ENCODE measurements at regions not wholly inside any gene's neighbourhood (a gene's known extent, or its start where the extent isn't known, plus 50 kb on each side); places are given as distances from the start of the nearest gene placed in this dataset.

DNA sequence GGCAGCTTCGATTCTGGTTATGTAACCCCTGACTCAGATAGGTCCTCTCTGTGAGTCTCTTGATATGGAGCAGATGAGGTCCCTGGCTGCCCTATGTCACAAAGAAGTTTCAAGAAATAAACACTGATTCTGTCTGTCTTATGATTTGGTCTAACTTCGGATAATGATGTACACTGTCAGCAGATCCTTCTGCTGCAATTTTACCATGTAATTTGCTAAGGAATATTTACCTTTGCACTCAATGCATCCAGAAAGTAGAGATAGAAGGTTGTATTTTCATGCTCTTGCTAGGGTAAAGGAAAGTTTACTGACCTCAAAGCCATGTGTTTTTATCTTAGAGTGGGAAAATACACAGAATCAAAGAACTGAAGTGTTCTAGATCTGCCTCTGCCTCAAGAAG lies 98.2 kb downstream of the KLF5 start:
- no peak overlapping the region for H3K4me2 ChIP-seq (ENCODE audit: low read length)
- no peak overlapping the region for H3K9ac ChIP-seq (ENCODE audit: low read length)

DNA sequence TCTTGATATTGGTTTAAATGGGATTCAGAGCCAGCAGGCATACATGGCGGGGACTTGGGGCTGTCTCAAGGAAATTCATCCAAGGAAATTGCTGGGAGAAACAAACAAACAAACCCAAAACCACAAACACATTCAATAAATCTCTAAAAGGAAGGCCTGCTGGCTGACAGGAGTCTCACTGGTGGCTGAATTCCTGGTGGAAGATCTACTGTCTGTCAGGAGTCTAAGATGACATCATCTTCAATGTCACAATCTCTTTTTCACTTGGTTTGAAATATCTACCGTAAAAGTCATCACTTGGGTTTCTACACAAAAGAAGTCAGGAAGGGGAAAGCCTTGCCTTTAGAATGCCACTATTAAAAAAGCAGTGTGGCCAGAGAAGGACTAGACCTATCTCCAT lies 87.9 kb downstream of the KLF5 start:
- Histone ChIP-seq H3K79me2 (ENCODE audit: low read length) (no peaks in the 10 kb centered on the region), H3K4me1 (ENCODE audit: insufficient read depth, low read length) (peaks cover 3% of the 10 kb centered on the region; the same call in 1 of the 2 replicates), H3K4me3 (ENCODE audit: low read length) (no peak overlapping the region), H3F3A (ENCODE audit: low read length, unreplicated experiment) (no peaks in the 10 kb centered on the region), H3K9ac (ENCODE audit: low read length) (no peak overlapping the region), H3K27ac (ENCODE audit: low read length) (no peak overlapping the region), H3K27me3 (ENCODE audit: low read length) (no peaks in the 10 kb centered on the region), H3K9me3 (ENCODE audit: low read length) (no peaks in the 10 kb centered on the region), H2AFZ (ENCODE audit: low read length) (no peak overlapping the region), H3K36me3 (ENCODE audit: low read depth, low read length) (no peaks in the 10 kb centered on the region), H3K4me2 (ENCODE audit: low read length) (no peak overlapping the region), H4K20me1 (ENCODE audit: low read length) (no peaks in the 10 kb centered on the region), H3K9me2 (replicated peaks; ENCODE audit: low read length) (no peaks in the 10 kb centered on the region)
- DNase-seq (no peak), ATAC-seq (no peak)
- TF ChIP-seq, protein P1, sequence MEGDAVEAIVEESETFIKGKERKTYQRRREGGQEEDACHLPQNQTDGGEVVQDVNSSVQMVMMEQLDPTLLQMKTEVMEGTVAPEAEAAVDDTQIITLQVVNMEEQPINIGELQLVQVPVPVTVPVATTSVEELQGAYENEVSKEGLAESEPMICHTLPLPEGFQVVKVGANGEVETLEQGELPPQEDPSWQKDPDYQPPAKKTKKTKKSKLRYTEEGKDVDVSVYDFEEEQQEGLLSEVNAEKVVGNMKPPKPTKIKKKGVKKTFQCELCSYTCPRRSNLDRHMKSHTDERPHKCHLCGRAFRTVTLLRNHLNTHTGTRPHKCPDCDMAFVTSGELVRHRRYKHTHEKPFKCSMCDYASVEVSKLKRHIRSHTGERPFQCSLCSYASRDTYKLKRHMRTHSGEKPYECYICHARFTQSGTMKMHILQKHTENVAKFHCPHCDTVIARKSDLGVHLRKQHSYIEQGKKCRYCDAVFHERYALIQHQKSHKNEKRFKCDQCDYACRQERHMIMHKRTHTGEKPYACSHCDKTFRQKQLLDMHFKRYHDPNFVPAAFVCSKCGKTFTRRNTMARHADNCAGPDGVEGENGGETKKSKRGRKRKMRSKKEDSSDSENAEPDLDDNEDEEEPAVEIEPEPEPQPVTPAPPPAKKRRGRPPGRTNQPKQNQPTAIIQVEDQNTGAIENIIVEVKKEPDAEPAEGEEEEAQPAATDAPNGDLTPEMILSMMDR (conservative IDR thresholded peaks at IDR 0.05; ENCODE audit: low read depth, low read length): no peak
- ChIA-PET POLR2A (ENCODE audit: unreplicated experiment) (no interaction called here), CTCF (no interaction called here)
- BruUV-seq (replicated peaks): no TSS peak
- intact Hi-C loops (cut with micrococcal nuclease): no loop called here

More for the DNA sequence above, 98.2 kb downstream of the KLF5 start:
- no TSS peak for BruUV-seq (replicated peaks)
- no peaks in the 10 kb centered on the region for H4K20me1 ChIP-seq (ENCODE audit: low read length)
- no peaks in the 10 kb centered on the region for H3F3A ChIP-seq (ENCODE audit: low read length, unreplicated experiment)
- H3K4me1 ChIP-seq (ENCODE audit: insufficient read depth, low read length): no peaks in the 10 kb centered on the region
- intact Hi-C loops (cut with micrococcal nuclease): no loop called here
- H3K9me3 ChIP-seq (ENCODE audit: low read length): no peaks in the 10 kb centered on the region
- no peaks in the 10 kb centered on the region for H3K79me2 ChIP-seq (ENCODE audit: low read length)
- no peaks in the 10 kb centered on the region; the same call in 1 of the 2 replicates for H3K36me3 ChIP-seq (ENCODE audit: low read depth, low read length)
- no peaks in the 10 kb centered on the region for H3K27me3 ChIP-seq (ENCODE audit: low read length)
- no peak overlapping the region for H2AFZ ChIP-seq (ENCODE audit: low read length)
- TF ChIP-seq EZH2 (IDR thresholded peaks at IDR 0.05; ENCODE audit: low read length, unreplicated experiment): no peak
- TF ChIP-seq, protein P1 (conservative IDR thresholded peaks at IDR 0.05; ENCODE audit: low read depth, low read length): no peak
- no peak for TF ChIP-seq EZH2phosphoT487 (IDR thresholded peaks at IDR 0.05; ENCODE audit: borderline replicate concordance, low read length)
- H3K9me2 ChIP-seq (replicated peaks; ENCODE audit: low read length): no peaks in the 10 kb centered on the region
- H3K27ac ChIP-seq (ENCODE audit: low read length): no peak overlapping the region
- POLR2A ChIA-PET (ENCODE audit: unreplicated experiment): interaction anchor here (0.7 kb wide), 1 partner anchor 78 kb away, joined by 18 read pairs; no protein-coding TSS in a partner anchor
- H3K4me3 ChIP-seq (ENCODE audit: low read length): no peak overlapping the region
- DNase-seq (no peak), ATAC-seq (no peak)
- CTCF ChIA-PET: no interaction called here

DNA sequence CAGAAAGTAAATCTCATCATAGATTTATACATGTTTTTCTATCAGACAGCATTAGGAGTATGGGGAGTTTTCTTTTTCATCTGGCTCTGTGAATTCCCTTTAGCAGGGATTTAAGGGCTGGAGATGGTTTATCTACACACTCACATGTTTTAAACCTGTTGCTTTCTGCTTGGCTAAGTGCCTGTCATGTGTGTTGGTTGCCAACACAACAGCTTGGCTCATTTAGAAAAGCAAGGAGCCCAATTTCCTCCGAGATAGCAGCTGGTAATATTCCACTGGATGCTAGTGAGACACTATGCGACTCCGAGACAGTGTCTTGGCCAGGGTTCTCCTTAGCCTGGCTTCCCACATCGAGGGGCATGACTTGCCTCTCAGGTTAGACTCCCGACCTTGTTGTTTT lies 83.3 kb downstream of the KLF5 start:
- no peak for DNase-seq
- H2AFZ ChIP-seq (ENCODE audit: low read length): no peak overlapping the region

More for the DNA sequence above, 83.3 kb downstream of the KLF5 start:
- H3K4me1 ChIP-seq (ENCODE audit: insufficient read depth, low read length): peaks cover 44% of the 10 kb centered on the region
- no peaks in the 10 kb centered on the region for H3K9me2 ChIP-seq (replicated peaks; ENCODE audit: low read length)
- ChIA-PET POLR2A (ENCODE audit: unreplicated experiment) (no interaction called here), CTCF (no interaction called here)
- no peaks in the 10 kb centered on the region for H3K27me3 ChIP-seq (ENCODE audit: low read length)
- H3K9ac ChIP-seq (ENCODE audit: low read length): no peak overlapping the region
- BruUV-seq (replicated peaks): no TSS peak
- no peaks in the 10 kb centered on the region for H3K36me3 ChIP-seq (ENCODE audit: low read depth, low read length)
- TF ChIP-seq, protein P1 (conservative IDR thresholded peaks at IDR 0.05; ENCODE audit: low read depth, low read length): no peak
- no peak for TF ChIP-seq EZH2 (IDR thresholded peaks at IDR 0.05; ENCODE audit: low read length, unreplicated experiment)
- no peak for TF ChIP-seq EZH2phosphoT487 (IDR thresholded peaks at IDR 0.05; ENCODE audit: borderline replicate concordance, low read length)
- H4K20me1 ChIP-seq (ENCODE audit: low read length): no peaks in the 10 kb centered on the region
- H3F3A ChIP-seq (ENCODE audit: low read length, unreplicated experiment): peaks cover 5% of the 10 kb centered on the region
- H3K79me2 ChIP-seq (ENCODE audit: low read length): no peaks in the 10 kb centered on the region
- no peak overlapping the region for H3K27ac ChIP-seq (ENCODE audit: low read length)
- no peak overlapping the region for H3K4me2 ChIP-seq (ENCODE audit: low read length)
- H3K4me3 ChIP-seq (ENCODE audit: low read length): no peak overlapping the region
- no peak for ATAC-seq
- intact Hi-C loops (cut with micrococcal nuclease): no loop called here
- no peaks in the 10 kb centered on the region for H3K9me3 ChIP-seq (ENCODE audit: low read length)

Measured in PC-3 (cell line).